Uterus (tissue), 2 donors: ENCODE measurements at regions not wholly inside any gene's neighbourhood (a gene's known extent, or its start where the extent isn't known, plus 50 kb on each side); places are given as distances from the start of the nearest gene placed in this dataset.

Experiments used
- POLR2A ChIP-seq, 2 donors: fragments of 450-650 bp; IDR thresholded peaks; one replicate each; pipeline ENCODE4 v1.6.1; 2016; ENCODE audit warnings: antibody characterized with exemption in 2 of 2, mild to moderate bottlenecking in 1 of 2, moderate library complexity in 1 of 2
- TF ChIP-seq, protein P1 (sequence below), 4 experiments: fragments of 200-600 bp in 2 of 4; fragments of 450-650 bp in 2 of 4; sonication (generic) in 2 of 4; IDR thresholded peaks; one replicate each; pipeline ENCODE4 v1.5.1; 2016 to 2019; ENCODE audit warnings: antibody characterized with exemption in 4 of 4, mild to moderate bottlenecking in 2 of 4, moderate library complexity in 1 of 4

GRCh38 chr18:2114765-2115164 is 456.5 kb downstream of the METTL4 start:
- TF ChIP-seq, protein P1, sequence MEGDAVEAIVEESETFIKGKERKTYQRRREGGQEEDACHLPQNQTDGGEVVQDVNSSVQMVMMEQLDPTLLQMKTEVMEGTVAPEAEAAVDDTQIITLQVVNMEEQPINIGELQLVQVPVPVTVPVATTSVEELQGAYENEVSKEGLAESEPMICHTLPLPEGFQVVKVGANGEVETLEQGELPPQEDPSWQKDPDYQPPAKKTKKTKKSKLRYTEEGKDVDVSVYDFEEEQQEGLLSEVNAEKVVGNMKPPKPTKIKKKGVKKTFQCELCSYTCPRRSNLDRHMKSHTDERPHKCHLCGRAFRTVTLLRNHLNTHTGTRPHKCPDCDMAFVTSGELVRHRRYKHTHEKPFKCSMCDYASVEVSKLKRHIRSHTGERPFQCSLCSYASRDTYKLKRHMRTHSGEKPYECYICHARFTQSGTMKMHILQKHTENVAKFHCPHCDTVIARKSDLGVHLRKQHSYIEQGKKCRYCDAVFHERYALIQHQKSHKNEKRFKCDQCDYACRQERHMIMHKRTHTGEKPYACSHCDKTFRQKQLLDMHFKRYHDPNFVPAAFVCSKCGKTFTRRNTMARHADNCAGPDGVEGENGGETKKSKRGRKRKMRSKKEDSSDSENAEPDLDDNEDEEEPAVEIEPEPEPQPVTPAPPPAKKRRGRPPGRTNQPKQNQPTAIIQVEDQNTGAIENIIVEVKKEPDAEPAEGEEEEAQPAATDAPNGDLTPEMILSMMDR (IDR thresholded peaks at IDR 0.05): no peak
- no peak for TF ChIP-seq POLR2A (IDR thresholded peaks at IDR 0.05)
